A673 (cell line): ENCODE measurements at regions not wholly inside any gene's neighbourhood (a gene's known extent, or its start where the extent isn't known, plus 50 kb on each side); places are given as distances from the start of the nearest gene placed in this dataset.

ENCODE experiments used
- CTCF ChIP-seq: fragments of 300-800, 200-600 bp; sonication (generic); conservative IDR thresholded peaks from 2 replicates; pipeline ENCODE4 v1.5.1; 2017; ENCODE audit warnings: low read depth, mild to moderate bottlenecking, antibody characterized with exemption, low read length, moderate library complexity, mixed read lengths
- EZH2 ChIP-seq: fragments of 200-600 bp; sonication (generic); IDR thresholded peaks from 2 replicates; pipeline ENCODE4 v1.6.1; 2017; ENCODE audit warnings: borderline replicate concordance, low read depth, mild to moderate bottlenecking, mixed read lengths, antibody characterized with exemption, low read length; ENCODE audit not compliant: poor library complexity, severe bottlenecking

GRCh38 chr11:112790286-112790685 lies 170.9 kb upstream of the NCAM1 start:
- TF ChIP-seq CTCF (no peak), EZH2 (no peak)
